ENCODE measurements at regions not wholly inside any gene's neighbourhood (a gene's known extent, or its start where the extent isn't known, plus 50 kb on each side); places are given as distances from the start of the nearest gene placed in this dataset.

- H3K27me3 Mint-ChIP-seq = no peaks in the 10 kb centered on the region
- H3K4me1 Mint-ChIP-seq (ENCODE audit: unreplicated experiment) = no peaks in the 10 kb centered on the region
- H3K36me3 Mint-ChIP-seq = no peaks in the 10 kb centered on the region
- no peak overlapping the region for H3K4me3 Mint-ChIP-seq
- H3K9me3 Mint-ChIP-seq = no peaks in the 10 kb centered on the region
- no peak overlapping the region for H3K27ac Mint-ChIP-seq
- no peak for DNase-seq (ENCODE audit: extremely low spot score, unreplicated experiment)
- no peak for TF ChIP-seq CTCF (conservative IDR thresholded peaks at IDR 0.05)
Measured at GRCh38 chr13:73571376-73571775, 512.6 kb downstream of the KLF5 start.

- TF ChIP-seq CTCF (conservative IDR thresholded peaks at IDR 0.05) = no peak
- no peak overlapping the region for H3K27ac Mint-ChIP-seq
- H3K4me1 Mint-ChIP-seq (ENCODE audit: unreplicated experiment) = no peaks in the 10 kb centered on the region
- DNase-seq (ENCODE audit: extremely low spot score, unreplicated experiment) = no peak
- H3K27me3 Mint-ChIP-seq = no peaks in the 10 kb centered on the region
- no peak overlapping the region for H3K4me3 Mint-ChIP-seq
- H3K9me3 Mint-ChIP-seq = no peaks in the 10 kb centered on the region
- no peaks in the 10 kb centered on the region for H3K36me3 Mint-ChIP-seq
Measured at GRCh38 chr13:73556902-73557301, 498.1 kb downstream of the KLF5 start.

- no peaks in the 10 kb centered on the region for H3K36me3 Mint-ChIP-seq
- no peak overlapping the region for H3K27ac Mint-ChIP-seq
- H3K9me3 Mint-ChIP-seq = no peaks in the 10 kb centered on the region
- H3K4me1 Mint-ChIP-seq (ENCODE audit: unreplicated experiment) = no peaks in the 10 kb centered on the region
- no peak for DNase-seq (ENCODE audit: extremely low spot score, unreplicated experiment)
- H3K27me3 Mint-ChIP-seq = no peaks in the 10 kb centered on the region
- H3K4me3 Mint-ChIP-seq = no peak overlapping the region
- TF ChIP-seq CTCF (conservative IDR thresholded peaks at IDR 0.05) = no peak
Measured at GRCh38 chr13:73556128-73556527, 497.3 kb downstream of the KLF5 start.

DNA sequence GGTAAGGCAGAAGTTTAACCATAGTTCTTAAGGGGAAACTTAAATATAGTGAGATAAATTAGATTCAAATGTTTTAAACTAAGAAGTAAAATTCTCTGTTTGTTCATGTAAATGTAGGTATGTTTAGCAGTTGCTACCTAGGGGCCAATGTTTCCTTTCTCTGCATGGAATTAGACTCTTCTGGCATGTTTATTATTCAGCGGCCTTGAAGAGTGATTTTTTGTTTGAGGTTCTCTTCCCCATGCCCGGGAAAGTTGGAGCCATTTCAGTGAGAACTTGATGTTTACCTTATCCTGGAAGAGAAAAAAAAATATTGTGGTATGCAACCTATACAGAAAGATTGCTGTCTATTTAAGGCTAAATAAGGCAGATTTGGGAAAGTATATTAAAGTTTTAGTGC is 492.9 kb downstream of the KLF5 start:
- Mint-ChIP-seq H3K9me3 (no peaks in the 10 kb centered on the region), H3K4me1 (ENCODE audit: unreplicated experiment) (no peaks in the 10 kb centered on the region), H3K4me3 (no peak overlapping the region), H3K27me3 (no peaks in the 10 kb centered on the region), H3K27ac (no peak overlapping the region), H3K36me3 (no peaks in the 10 kb centered on the region)
- TF ChIP-seq CTCF (conservative IDR thresholded peaks at IDR 0.05) = no peak
- no peak for DNase-seq (ENCODE audit: extremely low spot score, unreplicated experiment)

GRCh38 chr13:73549717-73550116 is 490.9 kb downstream of the KLF5 start:
- Mint-ChIP-seq H3K4me3 (no peak overlapping the region), H3K9me3 (no peaks in the 10 kb centered on the region), H3K27me3 (no peaks in the 10 kb centered on the region), H3K4me1 (ENCODE audit: unreplicated experiment) (no peaks in the 10 kb centered on the region), H3K27ac (no peak overlapping the region), H3K36me3 (no peaks in the 10 kb centered on the region)
- TF ChIP-seq CTCF (conservative IDR thresholded peaks at IDR 0.05) = no peak
- DNase-seq (ENCODE audit: extremely low spot score, unreplicated experiment) = no peak

GRCh38 chr13:73548449-73548848 is 489.6 kb downstream of the KLF5 start:
- H3K4me1 Mint-ChIP-seq (ENCODE audit: unreplicated experiment) = no peaks in the 10 kb centered on the region
- no peak for TF ChIP-seq CTCF (conservative IDR thresholded peaks at IDR 0.05)
- H3K27me3 Mint-ChIP-seq = no peaks in the 10 kb centered on the region
- no peak overlapping the region for H3K4me3 Mint-ChIP-seq
- H3K36me3 Mint-ChIP-seq = no peaks in the 10 kb centered on the region
- no peak overlapping the region for H3K27ac Mint-ChIP-seq
- no peaks in the 10 kb centered on the region for H3K9me3 Mint-ChIP-seq
- DNase-seq (ENCODE audit: extremely low spot score, unreplicated experiment) = no peak

Data from type B pancreatic cell (in vitro differentiated cells).